ENCODE measurements at regions not wholly inside any gene's neighbourhood (a gene's known extent, or its start where the extent isn't known, plus 50 kb on each side); places are given as distances from the start of the nearest gene placed in this dataset.

- Histone ChIP-seq H3K18ac (ENCODE audit: extremely low read depth, low read length) (no peak overlapping the region), H4K91ac (replicated peaks; ENCODE audit: insufficient read length, low read length) (no peak overlapping the region), H3K9me3 (ENCODE audit: insufficient read depth in 2 of 2, low read depth in 1 of 2, low read length in 1 of 2) (peaks cover 6 to 13% of the 10 kb centered on the region in 2 experiments; a peak in 3 of 4 replicates), H2BK20ac (ENCODE audit: low read length) (no peak overlapping the region), H2BK12ac (ENCODE audit: low read depth, low read length) (no peak overlapping the region), H3K14ac (ENCODE audit: insufficient read length) (no peak overlapping the region), H2BK5ac (ENCODE audit: low read depth, low read length) (no peak overlapping the region), H3K9ac (replicated peaks in 1 of 4; ENCODE audit: extremely low read depth in 1 of 4, low read depth in 3 of 4, low read length in 3 of 4) (no peak overlapping the region), H4K8ac (ENCODE audit: extremely low read depth, insufficient read depth, low read length) (no peak overlapping the region), H3K4me2 (ENCODE audit: insufficient read depth in 1 of 2, low read depth in 2 of 2, low read length in 2 of 2) (no peak overlapping the region), H2AK5ac (ENCODE audit: low read depth, low read length) (no peak overlapping the region), H3K23me2 (ENCODE audit: low read depth, low read length) (no peaks in the 10 kb centered on the region), H3K23ac (ENCODE audit: insufficient read length) (no peak overlapping the region), H3K4ac (replicated peaks; ENCODE audit: insufficient read length, low read depth, low read length) (no peak overlapping the region), H2BK120ac (replicated peaks; ENCODE audit: low read depth, low read length) (no peak overlapping the region), H4K5ac (ENCODE audit: insufficient read length, low read depth, low read length) (no peak overlapping the region), H3K56ac (replicated peaks; ENCODE audit: insufficient read length, low read depth, low read length) (no peak overlapping the region), H3K79me2 (ENCODE audit: control insufficient read depth in 1 of 2, insufficient read depth in 2 of 2, low read length in 2 of 2) (no peaks in the 10 kb centered on the region), H3K36me3 (ENCODE audit: control insufficient read depth in 2 of 4, insufficient read depth in 4 of 4, low read length in 3 of 4) (no peaks in the 10 kb centered on the region), H2AFZ (ENCODE audit: low read length) (peak overlapping the region; percentile 53; the same call in 1 of the 2 replicates), H3K27ac (ENCODE audit: low read depth, low read length) (no peak overlapping the region), H3K79me1 (ENCODE audit: low read depth, low read length) (no peaks in the 10 kb centered on the region), H2BK15ac (ENCODE audit: low read length) (no peak overlapping the region), H4K20me1 (replicated peaks in 1 of 2; ENCODE audit: control insufficient read depth in 1 of 2, insufficient read depth in 2 of 2, low read length in 2 of 2) (no peaks in the 10 kb centered on the region), H3K4me1 (replicated peaks in 1 of 4; ENCODE audit: control insufficient read depth in 3 of 4, insufficient read depth in 4 of 4, low read length in 3 of 4) (no peaks in the 10 kb centered on the region), H3K4me3 (ENCODE audit: extremely low read depth in 1 of 4, insufficient read depth in 2 of 4, low read depth in 3 of 4, low read length in 4 of 4) (no peak overlapping the region), H3K27me3 (replicated peaks in 1 of 4; ENCODE audit: control insufficient read depth in 3 of 4, extremely low read depth in 1 of 4, insufficient read depth in 3 of 4, low read length in 3 of 4) (no peaks in the 10 kb centered on the region)
- TF ChIP-seq TAF7 (optimal IDR thresholded peaks at IDR 0.05; ENCODE audit: borderline replicate concordance, low read depth, low read length) (no peak), KDM1A (IDR thresholded peaks at IDR 0.05; ENCODE audit: borderline replicate concordance, low read length) (no peak), TCF12 (IDR thresholded peaks at IDR 0.05; ENCODE audit: low read depth, low read length) (no peak), NRF1 (IDR thresholded peaks at IDR 0.05; ENCODE audit: low read depth, low read length) (no peak), SIRT6 (IDR thresholded peaks at IDR 0.05; ENCODE audit: low read length) (no peak), ASH2L (IDR thresholded peaks at IDR 0.05; ENCODE audit: low read length) (no peak), POLR2A (IDR thresholded peaks at IDR 0.05; ENCODE audit: control extremely low read depth in 1 of 2, low read depth in 2 of 2, low read length in 2 of 2) (no peak), CTCF (IDR thresholded peaks at IDR 0.05; ENCODE audit: control extremely low read depth in 1 of 3, insufficient read depth in 1 of 3, low read depth in 1 of 3, low read length in 3 of 3) (no peak), RFX5 (IDR thresholded peaks at IDR 0.05; ENCODE audit: borderline replicate concordance, low read depth, low read length) (no peak), SP4 (IDR thresholded peaks at IDR 0.05; ENCODE audit: low read length) (no peak), CEBPB (IDR thresholded peaks at IDR 0.05; ENCODE audit: low read depth, low read length) (no peak), E2F6 (IDR thresholded peaks at IDR 0.05) (no peak)
- TF ChIP-seq, protein P1, sequence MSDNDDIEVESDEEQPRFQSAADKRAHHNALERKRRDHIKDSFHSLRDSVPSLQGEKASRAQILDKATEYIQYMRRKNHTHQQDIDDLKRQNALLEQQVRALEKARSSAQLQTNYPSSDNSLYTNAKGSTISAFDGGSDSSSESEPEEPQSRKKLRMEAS (IDR thresholded peaks at IDR 0.05) = no peak
- FAIRE-seq = no peak
- no peak for DNase-seq (ENCODE audit: low read depth in 1 of 2, low spot score in 2 of 2)
- WGBS, 2 experiments (ENCODE audit: extremely low coverage in 1 of 2, insufficient coverage in 1 of 2, insufficient read length in 1 of 2, insufficient replicate concordance in 2 of 2, low coverage in 1 of 2, low lambda C conversion rate in 2 of 2, missing lambda C conversion rate in 1 of 2) = 100% methylated on average over 1 of the region's 1 CpG; no CpG with 5 or more reads in 1 of the 2 experiments
- POLR2A ChIA-PET (ENCODE audit: partially characterized antibody) = no interaction called here
- CTCF ChIA-PET (ENCODE audit: partially characterized antibody) = no interaction called here
Measured at GRCh38 chr10:54914049-54914448, 113.0 kb upstream of the PCDH15 start.

Data from H1 (cell line).